CD14-positive monocyte (primary cell): ENCODE measurements at regions not wholly inside any gene's neighbourhood (a gene's known extent, or its start where the extent isn't known, plus 50 kb on each side); places are given as distances from the start of the nearest gene placed in this dataset.

Source experiments
- DNase-seq, 3 donors: peaks; one replicate each; pipeline ENCODE4 v3.0.0-alpha.2; 2011 to 2022
- H2AFZ ChIP-seq: 2 replicates; pipeline ENCODE4 v1.6.0; 2012; ENCODE audit warnings: mild to moderate bottlenecking, low read depth, low read length, inconsistent platforms; ENCODE audit not compliant: insufficient read depth, poor library complexity, severe bottlenecking
- H3K27ac ChIP-seq, 2 donors: 1 replicate in 1 of 2; 2 replicates in 1 of 2; pipeline ENCODE4 v1.5.1; 2012 to 2013; ENCODE audit warnings: low read length in 2 of 2, control low read depth in 1 of 2, inconsistent platforms in 1 of 2, low read depth in 1 of 2, mild to moderate bottlenecking in 1 of 2
- H3K27me3 ChIP-seq, 2 donors: one replicate each; pipeline versions ENCODE4 v1.6.0 to v1.6.1; 2011 to 2013; ENCODE audit warnings: low read length in 2 of 2; ENCODE audit not compliant: control insufficient read depth in 2 of 2, insufficient read depth in 2 of 2
- H3K36me3 ChIP-seq, 2 donors: replicated peaks in 1 of 2; 1 replicate in 1 of 2; 2 replicates in 1 of 2; pipeline versions ENCODE4 v1.5.1 to v1.6.1; 2012 to 2013; ENCODE audit warnings: low read length in 2 of 2, control low read depth in 1 of 2, inconsistent platforms in 1 of 2, mild to moderate bottlenecking in 1 of 2; ENCODE audit not compliant: insufficient read depth in 2 of 2, control insufficient read depth in 1 of 2
- H3K4me1 ChIP-seq, 2 donors: 1 replicate in 1 of 2; 2 replicates in 1 of 2; pipeline versions ENCODE4 v1.5.1 to v1.6.1; 2012 to 2013; ENCODE audit warnings: low read length in 2 of 2, control low read depth in 1 of 2, inconsistent platforms in 1 of 2, mild to moderate bottlenecking in 1 of 2, moderate library complexity in 1 of 2; ENCODE audit not compliant: insufficient read depth in 2 of 2, control insufficient read depth in 1 of 2
- H3K4me2 ChIP-seq: replicated peaks from 2 replicates; pipeline ENCODE3; 2012; ENCODE audit warnings: low read length, moderate library complexity, mild to moderate bottlenecking; ENCODE audit not compliant: poor library complexity, severe bottlenecking; ENCODE audit errors: extremely low read depth
- H3K4me3 ChIP-seq, 3 experiments: fragments of 200-600 bp in 1 of 3; sonication (generic) in 1 of 3; replicated peaks in 1 of 3; 1 replicate in 2 of 3; 2 replicates in 1 of 3; pipeline ENCODE4 v1.5.1; 2011 to 2013; ENCODE audit warnings: low read length in 3 of 3, mild to moderate bottlenecking in 3 of 3, control low read depth in 2 of 3, low read depth in 2 of 3, inconsistent platforms in 1 of 3, moderate library complexity in 1 of 3
- H3K79me2 ChIP-seq: 2 replicates; pipeline ENCODE4 v1.6.0; 2012; ENCODE audit warnings: mild to moderate bottlenecking, control low read depth, inconsistent platforms, low read length, moderate library complexity; ENCODE audit not compliant: insufficient read depth
- H3K9ac ChIP-seq: 2 replicates; pipeline ENCODE4 v1.6.0; 2017; ENCODE audit warnings: low read length, mild to moderate bottlenecking; ENCODE audit not compliant: insufficient read depth, poor library complexity, severe bottlenecking
- H3K9me3 ChIP-seq, 2 donors: replicated peaks in 1 of 2; 1 replicate in 1 of 2; 2 replicates in 1 of 2; pipeline versions ENCODE4 v1.5.1 to v1.6.1; 2012 to 2013; ENCODE audit warnings: low read length in 2 of 2, control low read depth in 1 of 2; ENCODE audit not compliant: control insufficient read depth in 1 of 2, insufficient read depth in 1 of 2
- H4K20me1 ChIP-seq: 2 replicates; pipeline ENCODE4 v1.6.0; 2012; ENCODE audit warnings: mild to moderate bottlenecking, low read length, control low read depth, moderate library complexity; ENCODE audit not compliant: insufficient read depth
- H3K27ac Mint-ChIP-seq, 7 donors: one replicate each; pipeline ENCODE4 v1.8.0; 2020; ENCODE audit warnings: mild to moderate bottlenecking in 7 of 7, mixed read lengths in 7 of 7, moderate library complexity in 6 of 7, inconsistent platforms in 2 of 7
- H3K27me3 Mint-ChIP-seq, 3 donors: one replicate each; pipeline ENCODE4 v1.8.0; 2021 to 2022; ENCODE audit warnings: low read depth in 3 of 3, mild to moderate bottlenecking in 3 of 3, mixed read lengths in 3 of 3, moderate library complexity in 3 of 3, inconsistent platforms in 1 of 3
- H3K36me3 Mint-ChIP-seq, 2 donors: one replicate each; pipeline ENCODE4 v1.8.0; 2020; ENCODE audit warnings: mixed read lengths in 2 of 2, inconsistent platforms in 1 of 2, mild to moderate bottlenecking in 1 of 2
- H3K4me1 Mint-ChIP-seq: one replicate; pipeline ENCODE4 v1.8.0; 2020; ENCODE audit warnings: mild to moderate bottlenecking, mixed read lengths
- H3K4me3 Mint-ChIP-seq, 2 donors: one replicate each; pipeline ENCODE4 v1.8.0; 2020; ENCODE audit warnings: mild to moderate bottlenecking in 2 of 2, mixed read lengths in 2 of 2, moderate library complexity in 1 of 2
- H3K9me3 Mint-ChIP-seq, 7 donors: one replicate each; pipeline ENCODE4 v1.8.0; 2020 to 2022; ENCODE audit warnings: mixed read lengths in 7 of 7, mild to moderate bottlenecking in 6 of 7, moderate library complexity in 6 of 7, inconsistent platforms in 2 of 7
- WGBS: methylation state at CpG from one replicate; pipeline ENCODE4 v1.1.5; 2013; ENCODE audit warnings: missing lambda C conversion rate; ENCODE audit not compliant: insufficient coverage; 5-methylcytosine and 5-hydroxymethylcytosine counted together
- intact Hi-C, 2 donors: fragments of 100-400 bp; cut with micrococcal nuclease; formaldehyde crosslinking; loops; one replicate each; pipeline versions ENCODE4 v1.15.0 to v1.15.1; 2023
- TF ChIP-seq, protein P1 (sequence below): fragments of 200-600 bp; IDR thresholded peaks from one replicate; pipeline ENCODE4 v1.8.0; 2022; ENCODE audit warnings: antibody characterized with exemption, mild to moderate bottlenecking

DNA sequence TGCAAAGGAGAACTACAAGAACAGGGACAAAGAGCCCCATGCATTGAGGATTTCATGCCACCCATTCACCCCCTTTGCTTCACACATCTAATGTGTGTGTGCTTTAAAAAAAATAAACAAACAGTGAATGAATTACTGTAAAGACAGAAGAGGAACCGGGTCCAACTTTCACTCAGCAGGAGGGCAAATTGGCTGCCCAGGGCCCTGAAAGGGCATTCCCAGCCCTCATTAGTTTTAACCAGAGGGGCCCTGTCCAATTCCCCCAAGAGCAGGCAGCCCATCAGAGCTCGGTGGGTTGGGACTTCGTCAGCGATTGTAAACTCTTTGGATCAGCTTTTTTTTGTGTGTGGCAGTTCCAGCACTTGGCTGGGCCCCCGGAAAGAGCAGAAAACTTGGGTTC is 73.6 kb upstream of the PDZD8 start:
- H3K9ac ChIP-seq, result no peak overlapping the region
- H3K9me3 Mint-ChIP-seq, result peaks cover 7 to 34% (median 22%) of the 10 kb centered on the region in 7 donors

DNA sequence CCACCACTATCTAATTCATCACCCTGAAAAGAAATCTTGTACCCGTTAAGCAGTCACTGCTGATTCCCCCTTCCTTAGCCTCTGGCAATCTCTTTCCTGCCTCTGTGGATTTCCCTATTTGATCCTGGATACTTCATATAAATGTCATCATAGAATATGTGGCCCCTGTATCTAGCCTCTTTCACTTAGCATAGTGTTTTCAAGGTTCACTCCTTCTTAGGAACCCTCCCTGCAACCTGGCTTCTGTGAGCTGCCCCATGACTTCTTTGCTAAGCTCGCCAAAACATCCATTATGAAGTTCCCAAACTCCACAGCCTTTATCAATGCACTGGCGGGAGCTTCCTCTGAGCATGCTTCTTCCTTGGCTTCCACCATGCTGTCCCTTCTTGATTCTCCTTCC is 70.8 kb upstream of the PDZD8 start:
- Histone ChIP-seq H3K4me1 (peaks cover 23 to 26% of the 10 kb centered on the region in 2 donors), H3K9ac (no peak overlapping the region), H2AFZ (no peak overlapping the region), H4K20me1 (no peaks in the 10 kb centered on the region), H3K4me2 (no peak overlapping the region), H3K36me3 (no peaks in the 10 kb centered on the region), H3K79me2 (no peaks in the 10 kb centered on the region), H3K4me3 (no peak overlapping the region), H3K9me3 (peaks cover 12 to 26% of the 10 kb centered on the region in 2 donors), H3K27ac (no peak overlapping the region), H3K27me3 (no peaks in the 10 kb centered on the region)
- peaks cover 27% of the 10 kb centered on the region for H3K4me1 Mint-ChIP-seq
- peaks cover 0 to 3% of the 10 kb centered on the region in 2 donors for H3K36me3 Mint-ChIP-seq
- no peak for DNase-seq
- intact Hi-C loops, result no loop called here
- no peak overlapping the region for H3K4me3 Mint-ChIP-seq
- peaks cover 0 to 2% (median 2%) of the 10 kb centered on the region in 3 donors for H3K27me3 Mint-ChIP-seq
- TF ChIP-seq, protein P1, sequence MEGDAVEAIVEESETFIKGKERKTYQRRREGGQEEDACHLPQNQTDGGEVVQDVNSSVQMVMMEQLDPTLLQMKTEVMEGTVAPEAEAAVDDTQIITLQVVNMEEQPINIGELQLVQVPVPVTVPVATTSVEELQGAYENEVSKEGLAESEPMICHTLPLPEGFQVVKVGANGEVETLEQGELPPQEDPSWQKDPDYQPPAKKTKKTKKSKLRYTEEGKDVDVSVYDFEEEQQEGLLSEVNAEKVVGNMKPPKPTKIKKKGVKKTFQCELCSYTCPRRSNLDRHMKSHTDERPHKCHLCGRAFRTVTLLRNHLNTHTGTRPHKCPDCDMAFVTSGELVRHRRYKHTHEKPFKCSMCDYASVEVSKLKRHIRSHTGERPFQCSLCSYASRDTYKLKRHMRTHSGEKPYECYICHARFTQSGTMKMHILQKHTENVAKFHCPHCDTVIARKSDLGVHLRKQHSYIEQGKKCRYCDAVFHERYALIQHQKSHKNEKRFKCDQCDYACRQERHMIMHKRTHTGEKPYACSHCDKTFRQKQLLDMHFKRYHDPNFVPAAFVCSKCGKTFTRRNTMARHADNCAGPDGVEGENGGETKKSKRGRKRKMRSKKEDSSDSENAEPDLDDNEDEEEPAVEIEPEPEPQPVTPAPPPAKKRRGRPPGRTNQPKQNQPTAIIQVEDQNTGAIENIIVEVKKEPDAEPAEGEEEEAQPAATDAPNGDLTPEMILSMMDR, result no peak
- peaks cover 10 to 25% (median 17%) of the 10 kb centered on the region in 7 donors for H3K9me3 Mint-ChIP-seq
- no peak overlapping the region for H3K27ac Mint-ChIP-seq
- WGBS, result 93% methylated on average over 2 of the region's 3 CpGs

More for the DNA sequence above, 73.6 kb upstream of the PDZD8 start:
- peaks cover 4% of the 10 kb centered on the region for H3K4me1 Mint-ChIP-seq
- no peak overlapping the region for H3K27ac Mint-ChIP-seq
- Histone ChIP-seq H3K4me3 (no peak overlapping the region), H3K9me3 (peaks cover 12 to 26% of the 10 kb centered on the region in 2 donors), H3K27ac (no peak overlapping the region), H2AFZ (no peak overlapping the region), H3K4me1 (peaks cover under 1 to 4% of the 10 kb centered on the region in 2 donors), H3K36me3 (no peaks in the 10 kb centered on the region), H4K20me1 (no peaks in the 10 kb centered on the region), H3K79me2 (no peaks in the 10 kb centered on the region), H3K27me3 (no peaks in the 10 kb centered on the region), H3K4me2 (no peak overlapping the region)
- TF ChIP-seq, protein P1, result no peak
- H3K27me3 Mint-ChIP-seq, result no peaks in the 10 kb centered on the region
- intact Hi-C loops, result no loop called here
- no peak for DNase-seq
- 86% methylated on average over 5 of the region's 5 CpGs for WGBS
- H3K36me3 Mint-ChIP-seq, result peaks cover 0 to 3% of the 10 kb centered on the region in 2 donors
- H3K4me3 Mint-ChIP-seq, result no peak overlapping the region
